Fibroblast of lung (primary cell): ENCODE measurements at regions not wholly inside any gene's neighbourhood (a gene's known extent, or its start where the extent isn't known, plus 50 kb on each side); places are given as distances from the start of the nearest gene placed in this dataset.

ENCODE experiments used
- EZH2 ChIP-seq: IDR thresholded peaks from 2 replicates; pipeline ENCODE4 v1.5.1; 2012; ENCODE audit warnings: low read length, control low read depth, mild to moderate bottlenecking; ENCODE audit errors: missing control alignments
- TF ChIP-seq, protein P1 (sequence below), 2 donors: IDR thresholded peaks in 1 of 2; conservative IDR thresholded peaks in 1 of 2; 1 replicate in 1 of 2; 2 replicates in 1 of 2; pipeline ENCODE4 v1.5.1; 2011 to 2012; ENCODE audit warnings: low read length in 2 of 2, control low read depth in 1 of 2, inconsistent platforms in 1 of 2, low read depth in 1 of 2, mild to moderate bottlenecking in 1 of 2

DNA sequence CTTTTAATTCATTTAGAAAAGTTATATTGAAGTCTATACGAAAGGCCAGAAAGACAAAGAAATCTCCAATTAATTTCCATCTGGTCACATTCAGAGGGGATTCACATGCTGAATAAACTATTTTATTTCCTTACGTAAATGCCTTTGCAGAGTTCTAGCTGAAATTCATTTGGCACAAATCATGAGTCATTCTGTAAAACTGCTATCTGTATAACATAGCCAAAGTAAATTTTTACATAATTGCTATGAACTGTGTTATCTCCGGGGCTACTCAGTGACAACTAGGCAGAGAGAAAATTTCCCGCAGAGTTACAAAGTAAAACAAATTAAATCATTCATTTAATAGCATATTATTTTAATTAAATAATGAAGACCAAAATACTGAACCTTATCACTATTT is 463.2 kb upstream of the ADAMTS16 start:
- TF ChIP-seq, protein P1, sequence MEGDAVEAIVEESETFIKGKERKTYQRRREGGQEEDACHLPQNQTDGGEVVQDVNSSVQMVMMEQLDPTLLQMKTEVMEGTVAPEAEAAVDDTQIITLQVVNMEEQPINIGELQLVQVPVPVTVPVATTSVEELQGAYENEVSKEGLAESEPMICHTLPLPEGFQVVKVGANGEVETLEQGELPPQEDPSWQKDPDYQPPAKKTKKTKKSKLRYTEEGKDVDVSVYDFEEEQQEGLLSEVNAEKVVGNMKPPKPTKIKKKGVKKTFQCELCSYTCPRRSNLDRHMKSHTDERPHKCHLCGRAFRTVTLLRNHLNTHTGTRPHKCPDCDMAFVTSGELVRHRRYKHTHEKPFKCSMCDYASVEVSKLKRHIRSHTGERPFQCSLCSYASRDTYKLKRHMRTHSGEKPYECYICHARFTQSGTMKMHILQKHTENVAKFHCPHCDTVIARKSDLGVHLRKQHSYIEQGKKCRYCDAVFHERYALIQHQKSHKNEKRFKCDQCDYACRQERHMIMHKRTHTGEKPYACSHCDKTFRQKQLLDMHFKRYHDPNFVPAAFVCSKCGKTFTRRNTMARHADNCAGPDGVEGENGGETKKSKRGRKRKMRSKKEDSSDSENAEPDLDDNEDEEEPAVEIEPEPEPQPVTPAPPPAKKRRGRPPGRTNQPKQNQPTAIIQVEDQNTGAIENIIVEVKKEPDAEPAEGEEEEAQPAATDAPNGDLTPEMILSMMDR (conservative IDR thresholded peaks at IDR 0.05 in 1 of 2, IDR thresholded peaks at IDR 0.05 in 1 of 2; ENCODE audit: low read depth in 1 of 2, low read length in 2 of 2), result no peak
- no peak for TF ChIP-seq EZH2
